Uterus (tissue), 3 donors: ENCODE measurements at regions not wholly inside any gene's neighbourhood (a gene's known extent, or its start where the extent isn't known, plus 50 kb on each side); places are given as distances from the start of the nearest gene placed in this dataset.

Source experiments
- DNase-seq, 2 donors: peaks; one replicate each; pipeline ENCODE4 v3.0.0-alpha.2; 2019 to 2020
- H3K27ac ChIP-seq, 2 donors: fragments of 200-600 bp; sonication (generic); 1 replicate in 1 of 2; 2 replicates in 1 of 2; pipeline ENCODE4 v1.5.1; 2016 to 2018
- H3K27me3 ChIP-seq, 2 donors: fragments of 200-600 bp; sonication (generic); one replicate each; pipeline ENCODE4 v1.5.1; 2018 to 2019; ENCODE audit warnings: control low read depth in 1 of 2
- H3K36me3 ChIP-seq, 2 donors: fragments of 200-600 bp; sonication (generic); one replicate each; pipeline ENCODE4 v1.5.1; 2019; ENCODE audit warnings: control low read depth in 1 of 2
- H3K4me1 ChIP-seq, 2 donors: fragments of 200-600 bp; sonication (generic); one replicate each; pipeline ENCODE4 v1.5.1; 2018 to 2019; ENCODE audit warnings: control low read depth in 1 of 2
- H3K4me3 ChIP-seq, 2 donors: fragments of 200-600 bp; sonication (generic); 1 replicate in 1 of 2; 2 replicates in 1 of 2; pipeline ENCODE4 v1.5.1; 2018 to 2019; ENCODE audit warnings: mild to moderate bottlenecking in 1 of 2
- H3K9me3 ChIP-seq, 2 donors: fragments of 200-600 bp; sonication (generic); one replicate each; pipeline ENCODE4 v1.5.1; 2019; ENCODE audit warnings: control low read depth in 1 of 2
- POLR2A ChIP-seq, 2 donors: fragments of 450-650 bp; IDR thresholded peaks; one replicate each; pipeline ENCODE4 v1.6.1; 2016; ENCODE audit warnings: antibody characterized with exemption in 2 of 2, mild to moderate bottlenecking in 1 of 2, moderate library complexity in 1 of 2
- intact Hi-C: fragments of 100-400 bp; cut with DNase I; formaldehyde crosslinking; loops from one replicate; pipeline ENCODE4 v1.15.1; 2023; ENCODE audit warnings: low total_unique reads
- TF ChIP-seq, protein P1 (sequence below), 4 experiments: fragments of 200-600 bp in 2 of 4; fragments of 450-650 bp in 2 of 4; sonication (generic) in 2 of 4; IDR thresholded peaks; one replicate each; pipeline ENCODE4 v1.5.1; 2016 to 2019; ENCODE audit warnings: antibody characterized with exemption in 4 of 4, mild to moderate bottlenecking in 2 of 4, moderate library complexity in 1 of 4
- donor health status: DM: yes; HTN: yes; CAD: no.

- H3K9me3 ChIP-seq = no peaks in the 10 kb centered on the region
- H3K27me3 ChIP-seq = no peaks in the 10 kb centered on the region
- peaks cover 0 to 4% of the 10 kb centered on the region in 2 donors for H3K4me1 ChIP-seq
- H3K36me3 ChIP-seq = no peaks in the 10 kb centered on the region
- DNase-seq = no peak
- no peak for TF ChIP-seq POLR2A (IDR thresholded peaks at IDR 0.05)
- TF ChIP-seq, protein P1, sequence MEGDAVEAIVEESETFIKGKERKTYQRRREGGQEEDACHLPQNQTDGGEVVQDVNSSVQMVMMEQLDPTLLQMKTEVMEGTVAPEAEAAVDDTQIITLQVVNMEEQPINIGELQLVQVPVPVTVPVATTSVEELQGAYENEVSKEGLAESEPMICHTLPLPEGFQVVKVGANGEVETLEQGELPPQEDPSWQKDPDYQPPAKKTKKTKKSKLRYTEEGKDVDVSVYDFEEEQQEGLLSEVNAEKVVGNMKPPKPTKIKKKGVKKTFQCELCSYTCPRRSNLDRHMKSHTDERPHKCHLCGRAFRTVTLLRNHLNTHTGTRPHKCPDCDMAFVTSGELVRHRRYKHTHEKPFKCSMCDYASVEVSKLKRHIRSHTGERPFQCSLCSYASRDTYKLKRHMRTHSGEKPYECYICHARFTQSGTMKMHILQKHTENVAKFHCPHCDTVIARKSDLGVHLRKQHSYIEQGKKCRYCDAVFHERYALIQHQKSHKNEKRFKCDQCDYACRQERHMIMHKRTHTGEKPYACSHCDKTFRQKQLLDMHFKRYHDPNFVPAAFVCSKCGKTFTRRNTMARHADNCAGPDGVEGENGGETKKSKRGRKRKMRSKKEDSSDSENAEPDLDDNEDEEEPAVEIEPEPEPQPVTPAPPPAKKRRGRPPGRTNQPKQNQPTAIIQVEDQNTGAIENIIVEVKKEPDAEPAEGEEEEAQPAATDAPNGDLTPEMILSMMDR (IDR thresholded peaks at IDR 0.05) = no peak
- no peak overlapping the region for H3K4me3 ChIP-seq
- intact Hi-C loops = no loop called here
- peak overlapping the region in 1 of 2 donors; percentile 33 for H3K27ac ChIP-seq
Observed at GRCh38 chr13:34469196-34469986, 472.7 kb upstream of the NBEA start.

- DNase-seq = no peak
- Histone ChIP-seq H3K4me1 (no peaks in the 10 kb centered on the region), H3K4me3 (no peak overlapping the region), H3K27me3 (no peaks in the 10 kb centered on the region), H3K9me3 (no peaks in the 10 kb centered on the region), H3K27ac (no peak overlapping the region), H3K36me3 (no peaks in the 10 kb centered on the region)
- intact Hi-C loops = no loop called here
- TF ChIP-seq, protein P1 (IDR thresholded peaks at IDR 0.05) = no peak
- no peak for TF ChIP-seq POLR2A (IDR thresholded peaks at IDR 0.05)
Observed at GRCh38 chr13:34474187-34474868, 467.7 kb upstream of the NBEA start.

GRCh38 chr13:34478376-34478775 lies 463.7 kb upstream of the NBEA start:
- TF ChIP-seq, protein P1 (IDR thresholded peaks at IDR 0.05) = no peak
- no peak for TF ChIP-seq POLR2A (IDR thresholded peaks at IDR 0.05)
- intact Hi-C loops = no loop called here
- no peaks in the 10 kb centered on the region for H3K4me1 ChIP-seq
- H3K27ac ChIP-seq = no peak overlapping the region
- H3K9me3 ChIP-seq = no peaks in the 10 kb centered on the region
- H3K36me3 ChIP-seq = no peaks in the 10 kb centered on the region
- no peaks in the 10 kb centered on the region for H3K27me3 ChIP-seq
- no peak overlapping the region for H3K4me3 ChIP-seq
- no peak for DNase-seq

- Histone ChIP-seq H3K4me1 (no peaks in the 10 kb centered on the region), H3K4me3 (no peak overlapping the region), H3K27ac (no peak overlapping the region), H3K36me3 (no peaks in the 10 kb centered on the region), H3K9me3 (no peaks in the 10 kb centered on the region), H3K27me3 (no peaks in the 10 kb centered on the region)
- no peak for DNase-seq
- TF ChIP-seq POLR2A (IDR thresholded peaks at IDR 0.05) = no peak
- TF ChIP-seq, protein P1 (IDR thresholded peaks at IDR 0.05) = no peak
- intact Hi-C loops = no loop called here
Observed at GRCh38 chr13:34502011-34502410, 440.1 kb upstream of the NBEA start.

- TF ChIP-seq POLR2A (IDR thresholded peaks at IDR 0.05) = no peak
- TF ChIP-seq, protein P1 (IDR thresholded peaks at IDR 0.05) = no peak
- no peak overlapping the region for H3K27ac ChIP-seq
- intact Hi-C loops = no loop called here
Observed at GRCh38 chr13:34502621-34503020, 439.4 kb upstream of the NBEA start.

More at GRCh38 chr13:34502621-34503020, 439.4 kb upstream of the NBEA start:
- no peaks in the 10 kb centered on the region for H3K4me1 ChIP-seq
- no peak overlapping the region for H3K4me3 ChIP-seq
- no peaks in the 10 kb centered on the region for H3K36me3 ChIP-seq
- no peaks in the 10 kb centered on the region for H3K9me3 ChIP-seq
- DNase-seq = no peak
- no peaks in the 10 kb centered on the region for H3K27me3 ChIP-seq
